Endothelial cell of umbilical vein (primary cell): ENCODE measurements at regions not wholly inside any gene's neighbourhood (a gene's known extent, or its start where the extent isn't known, plus 50 kb on each side); places are given as distances from the start of the nearest gene placed in this dataset.

ENCODE experiments used
- BruUV-seq: library from RNA; stranded (reverse); fragments of 400-500 nt; replicated peaks from 2 replicates; lab custom pipeline; 2021; lab: Mats Ljungman, UMichigan
- CTCF ChIA-PET: fragments of 300-600, 350-600 bp; sonication (Branson Sonifier 250); formaldehyde crosslinking; loops from one replicate; lab custom pipeline; 2021; ENCODE audit warnings: antibody characterized with exemption, inconsistent platforms; lab: Charles Lee
- POLR2A ChIA-PET: fragments of 300-600, 350-600 bp; sonication (Branson Sonifier 250); formaldehyde crosslinking; loops from one replicate; lab custom pipeline; 2021; ENCODE audit warnings: antibody characterized with exemption, inconsistent platforms; lab: Charles Lee
- DNase-seq: peaks from one replicate; pipeline ENCODE4 v3.0.0-alpha.2; 2011; ENCODE audit warnings: low read depth, low spot score
- FAIRE-seq: peaks from 2 replicates; lab custom pipeline; 2011; peaks lifted over from hg19 to GRCh38; lab: Jason Lieb, UNC
- H2AFZ ChIP-seq: 2 replicates; pipeline ENCODE4 v1.6.0; 2012; ENCODE audit warnings: low read depth, low read length, control low read depth, inconsistent platforms
- H3K27ac ChIP-seq: 2 replicates; pipeline ENCODE4 v1.5.1; 2011; ENCODE audit warnings: low read depth, mild to moderate bottlenecking, control low read depth, low read length, moderate library complexity; ENCODE audit not compliant: insufficient read depth
- H3K27me3 ChIP-seq, 2 experiments: 2 replicates each; pipeline versions ENCODE4 v1.6.0 to v1.6.1; 2011; ENCODE audit warnings: low read length in 2 of 2, mixed read lengths in 1 of 2; ENCODE audit not compliant: control insufficient read depth in 2 of 2, insufficient read depth in 2 of 2
- H3K36me3 ChIP-seq, 2 experiments: 2 replicates in 1 of 2; 3 replicates in 1 of 2; pipeline ENCODE4 v1.5.1; 2011; ENCODE audit warnings: low read length in 2 of 2, mild to moderate bottlenecking in 1 of 2, moderate library complexity in 1 of 2; ENCODE audit not compliant: control insufficient read depth in 2 of 2, insufficient read depth in 2 of 2; ENCODE audit errors: extremely low read depth in 1 of 2
- H3K4me1 ChIP-seq: 3 replicates; pipeline ENCODE4 v1.5.1; 2011; ENCODE audit warnings: mild to moderate bottlenecking, low read length; ENCODE audit not compliant: control insufficient read depth, insufficient read depth; ENCODE audit errors: extremely low read depth
- H3K4me2 ChIP-seq: 2 replicates; pipeline ENCODE4 v1.6.1; 2011; ENCODE audit warnings: low read length, control low read depth, mixed read lengths; ENCODE audit not compliant: insufficient read depth
- H3K4me3 ChIP-seq, 3 experiments: fragments of 200-600 bp in 1 of 3; sonication (generic), shearing (Covaris generic) in 1 of 3; replicated peaks in 1 of 3; 2 replicates each; pipeline ENCODE4 v1.5.1; 2011 to 2016; ENCODE audit warnings: control low read depth in 3 of 3, low read length in 3 of 3, mild to moderate bottlenecking in 2 of 3, inconsistent platforms in 1 of 3, low read depth in 1 of 3, moderate library complexity in 1 of 3; ENCODE audit not compliant: insufficient read depth in 1 of 3
- H3K79me2 ChIP-seq: 2 replicates; pipeline ENCODE4 v1.6.0; 2012; ENCODE audit warnings: low read length, inconsistent platforms; ENCODE audit not compliant: control insufficient read depth, insufficient read depth
- H3K9ac ChIP-seq: replicated peaks from 2 replicates; pipeline ENCODE3; 2011; ENCODE audit warnings: low read length, control low read depth; ENCODE audit not compliant: insufficient read depth; ENCODE audit errors: extremely low read depth
- H3K9me1 ChIP-seq: replicated peaks from 3 replicates; pipeline ENCODE4 v1.6.0; 2011; ENCODE audit warnings: mild to moderate bottlenecking, low read length; ENCODE audit not compliant: control insufficient read depth, insufficient read depth; ENCODE audit errors: extremely low read depth
- H3K9me3 ChIP-seq: replicated peaks from 2 replicates; pipeline ENCODE4 v1.5.1; 2012; ENCODE audit warnings: low read length, inconsistent platforms; ENCODE audit not compliant: control insufficient read depth, insufficient read depth
- H4K20me1 ChIP-seq: replicated peaks from 2 replicates; pipeline ENCODE3; 2011; ENCODE audit warnings: mild to moderate bottlenecking, low read length; ENCODE audit not compliant: control insufficient read depth, insufficient read depth; ENCODE audit errors: extremely low read depth
- CTCF ChIP-seq, 2 donors: IDR thresholded peaks; 1 replicate in 1 of 2; 2 replicates in 1 of 2; pipeline ENCODE4 v1.5.1; 2011; ENCODE audit warnings: low read length in 2 of 2, mild to moderate bottlenecking in 2 of 2, moderate library complexity in 2 of 2, control low read depth in 1 of 2, inconsistent platforms in 1 of 2, low read depth in 1 of 2; ENCODE audit not compliant: insufficient read depth in 1 of 2; ENCODE audit errors: extremely low read depth in 1 of 2
- EZH2 ChIP-seq: IDR thresholded peaks from 2 replicates; pipeline ENCODE4 v1.6.1; 2012; ENCODE audit warnings: borderline replicate concordance, low read depth, mild to moderate bottlenecking, moderate library complexity, low read length, inconsistent platforms; ENCODE audit not compliant: severe bottlenecking
- FOS ChIP-seq: IDR thresholded peaks from 2 replicates; pipeline ENCODE4 v1.6.1; 2011; ENCODE audit warnings: mild to moderate bottlenecking, low read length, moderate library complexity, borderline replicate concordance; ENCODE audit not compliant: insufficient read depth
- GATA2 ChIP-seq: IDR thresholded peaks from 2 replicates; pipeline ENCODE4 v1.7.0; 2011; ENCODE audit warnings: low read depth, mild to moderate bottlenecking, moderate library complexity, mixed read lengths, low read length; ENCODE audit not compliant: insufficient read length, insufficient read depth
- JUN ChIP-seq: IDR thresholded peaks from 2 replicates; pipeline ENCODE4 v1.6.1; 2011; ENCODE audit warnings: borderline replicate concordance, low read depth; ENCODE audit not compliant: insufficient read length, insufficient read depth
- MYC ChIP-seq: IDR thresholded peaks from one replicate; pipeline ENCODE4 v1.6.1; 2011; ENCODE audit warnings: mild to moderate bottlenecking, low read depth, low read length
- POLR2A ChIP-seq: IDR thresholded peaks from 2 replicates; pipeline ENCODE4 v1.6.1; 2012; ENCODE audit warnings: low read depth, mild to moderate bottlenecking, control low read depth, low read length
- POLR2AphosphoS5 ChIP-seq: IDR thresholded peaks from 2 replicates; pipeline ENCODE4 v1.6.1; 2012; ENCODE audit warnings: low read depth, mild to moderate bottlenecking, control low read depth, low read length, moderate library complexity; ENCODE audit not compliant: insufficient read depth
- dilution Hi-C: fragments of 300-500 bp; cut with MboI; formaldehyde crosslinking; loops from one replicate; pipeline ENCODE4 v1.15.0; 2019; ENCODE audit warnings: low sequenced_read_pairs; ENCODE audit not compliant: extremely low pct_ligation_motif_present
- intact Hi-C: fragments of 100-400 bp; cut with micrococcal nuclease; formaldehyde crosslinking; loops from one replicate; pipeline ENCODE4 v1.10.0; 2022
- TF ChIP-seq, protein P1 (sequence below): IDR thresholded peaks from 2 replicates; pipeline ENCODE4 v1.6.1; 2011; ENCODE audit not compliant: insufficient read depth, insufficient read length

DNA sequence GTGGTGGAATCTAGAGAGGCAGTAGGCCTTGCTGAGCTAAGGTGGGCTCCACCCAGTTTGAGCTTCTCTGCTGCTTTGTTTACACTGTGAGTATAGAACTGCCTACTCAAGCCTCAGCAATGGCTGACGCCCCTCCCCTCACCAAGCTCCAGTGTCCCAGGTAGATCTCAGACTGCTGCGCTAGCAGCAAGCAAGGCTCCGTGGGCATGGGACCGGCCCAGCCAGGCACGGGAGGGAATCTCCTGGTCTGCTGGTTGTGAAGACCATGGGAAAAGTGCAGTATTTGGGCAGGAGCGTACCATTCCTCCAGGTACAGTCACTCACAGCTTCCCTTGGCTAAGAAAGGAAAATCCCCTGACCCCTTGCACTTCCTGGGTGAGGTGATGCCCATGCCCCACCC, 407.1 kb downstream of the ZPLD1 start:
- no peak for DNase-seq
- BruUV-seq, result no TSS peak
- TF ChIP-seq CTCF (IDR thresholded peaks at IDR 0.05; ENCODE audit: extremely low read depth in 1 of 2, insufficient read depth in 1 of 2, low read depth in 1 of 2, low read length in 2 of 2), result no peak
- TF ChIP-seq JUN, result no peak
- TF ChIP-seq POLR2AphosphoS5, result no peak
- TF ChIP-seq FOS, result no peak
- TF ChIP-seq GATA2, result no peak
- TF ChIP-seq, protein P1, sequence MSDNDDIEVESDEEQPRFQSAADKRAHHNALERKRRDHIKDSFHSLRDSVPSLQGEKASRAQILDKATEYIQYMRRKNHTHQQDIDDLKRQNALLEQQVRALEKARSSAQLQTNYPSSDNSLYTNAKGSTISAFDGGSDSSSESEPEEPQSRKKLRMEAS, result no peak
- TF ChIP-seq POLR2A, result no peak
- TF ChIP-seq EZH2, result no peak
- TF ChIP-seq MYC, result no peak
- Histone ChIP-seq H3K9me3 (no peaks in the 10 kb centered on the region), H2AFZ (no peak overlapping the region), H3K27ac (no peak overlapping the region), H3K9me1 (no peaks in the 10 kb centered on the region), H3K79me2 (no peaks in the 10 kb centered on the region), H3K4me3 (no peak overlapping the region), H3K9ac (no peak overlapping the region), H3K36me3 (no peaks in the 10 kb centered on the region), H4K20me1 (no peaks in the 10 kb centered on the region), H3K4me2 (no peak overlapping the region), H3K4me1 (no peaks in the 10 kb centered on the region), H3K27me3 (no peaks in the 10 kb centered on the region)
- intact Hi-C loops (no loop called here), dilution Hi-C loops (no loop called here)
- POLR2A ChIA-PET, result no interaction called here
- CTCF ChIA-PET, result no interaction called here
- no peak for FAIRE-seq
